ENCODE measurements at regions not wholly inside any gene's neighbourhood (a gene's known extent, or its start where the extent isn't known, plus 50 kb on each side); places are given as distances from the start of the nearest gene placed in this dataset.

DNA sequence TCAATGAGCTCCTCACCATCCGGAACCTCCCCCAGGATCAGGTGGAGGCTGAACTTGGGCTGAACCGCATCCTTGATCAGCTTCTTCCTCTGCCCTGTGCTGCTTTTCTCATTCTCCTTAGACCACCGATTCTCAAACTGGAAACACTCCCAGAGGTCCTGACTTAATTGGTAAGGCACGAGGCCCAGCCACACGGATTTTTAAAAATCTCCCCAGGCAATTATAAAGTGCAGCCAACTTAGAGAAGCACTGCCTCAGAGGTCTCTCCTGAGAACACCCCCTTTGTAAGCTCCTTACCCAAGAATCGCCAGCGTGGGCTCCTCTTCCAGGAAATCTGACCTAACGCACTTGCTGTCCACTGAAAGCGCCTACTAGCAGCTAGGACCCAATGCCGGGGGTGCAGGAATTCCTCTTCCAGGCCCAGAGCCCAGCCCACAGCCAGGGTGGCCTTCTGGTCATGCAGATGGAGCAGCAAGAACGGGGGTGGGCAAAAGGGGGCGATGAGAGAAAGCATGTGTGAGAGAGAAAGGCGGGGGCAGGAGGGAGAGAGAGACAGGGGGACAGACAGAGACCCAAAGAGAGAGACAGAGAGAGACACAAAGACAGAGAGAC is 66.9 kb upstream of the CACNA1A start:
- TF ChIP-seq EZH2 (IDR thresholded peaks at IDR 0.05) (no peak), POLR2AphosphoS5 (IDR thresholded peaks at IDR 0.05; ENCODE audit: borderline replicate concordance, low read depth, low read length) (no peak)

All from SK-N-MC (cell line).